ENCODE measurements at regions not wholly inside any gene's neighbourhood (a gene's known extent, or its start where the extent isn't known, plus 50 kb on each side); places are given as distances from the start of the nearest gene placed in this dataset.
"Not testable (repeated sequence)": the region's sequence is repeated elsewhere in the genome, so short reads cannot be mapped to it uniquely, and the experiment has no call there.

DNA sequence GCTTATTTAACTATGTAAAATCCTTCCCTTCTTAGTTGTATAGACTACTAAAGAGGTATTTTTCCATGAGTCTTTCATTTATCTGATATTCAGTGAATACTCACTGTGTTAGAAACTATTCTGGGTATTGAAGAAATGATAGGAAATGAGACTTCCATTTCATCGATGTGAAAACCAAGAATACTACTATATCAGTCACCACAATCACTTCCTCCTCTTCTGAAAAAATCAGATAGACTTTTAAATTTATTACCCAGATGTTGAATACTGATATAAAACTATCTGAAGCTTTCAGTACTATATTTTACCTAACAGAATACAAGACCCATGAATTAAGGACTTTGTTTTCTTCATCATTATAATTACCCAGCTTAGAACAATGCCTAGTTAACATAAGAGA lies 1801.1 kb upstream of the CELF4 start:
- DNase-seq: no peak

DNA sequence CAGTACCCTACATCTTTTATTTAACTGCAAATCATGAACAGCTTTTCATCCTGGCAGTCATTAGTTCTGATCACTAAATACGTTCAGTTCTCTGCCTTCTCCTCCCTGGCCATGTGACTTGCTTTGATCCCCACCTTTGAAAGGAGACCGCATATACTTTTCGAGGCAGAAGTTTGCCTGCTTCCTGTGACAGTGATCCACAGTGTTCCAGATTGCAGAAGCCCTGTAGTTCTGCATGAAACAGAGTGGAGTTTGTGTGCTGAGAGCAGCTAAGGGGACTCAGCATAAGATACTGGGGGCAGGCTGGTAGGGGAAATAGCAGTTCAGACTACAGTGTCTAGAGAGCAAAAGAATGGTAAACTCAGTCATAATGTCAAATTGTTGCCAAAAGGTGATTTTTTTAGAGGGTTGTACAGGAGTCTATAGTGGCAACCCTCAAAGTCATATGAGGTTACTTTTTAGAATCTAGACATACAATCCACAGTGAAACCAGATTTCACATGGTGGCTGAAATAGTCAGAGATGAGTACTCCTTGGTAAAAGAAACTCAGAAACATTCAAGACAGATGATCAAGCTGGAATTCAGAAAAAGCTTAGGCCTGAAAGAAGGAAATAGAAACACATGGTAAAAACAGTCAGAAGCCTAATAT lies 1800.4 kb upstream of the CELF4 start:
- DNase-seq: no peak

DNA sequence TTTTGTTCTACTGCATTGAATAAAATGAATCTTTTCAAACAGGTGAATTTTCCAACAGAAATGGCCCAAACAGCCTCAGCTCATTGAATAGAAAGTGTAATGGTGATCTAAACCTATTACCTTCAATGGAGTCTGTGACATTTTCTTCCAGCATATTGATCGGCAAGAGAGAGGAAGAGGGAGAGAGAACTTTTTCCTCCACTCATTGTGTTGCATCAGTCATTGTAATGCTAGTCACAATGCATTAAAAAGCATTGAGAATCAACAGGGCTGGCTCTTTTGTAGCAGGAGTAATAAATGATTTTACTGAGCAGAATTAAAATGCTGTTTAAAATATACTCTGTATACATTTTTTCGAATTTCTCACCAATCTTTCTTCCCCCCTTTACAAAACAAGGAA lies 1794.5 kb upstream of the CELF4 start:
- DNase-seq: no peak

DNA sequence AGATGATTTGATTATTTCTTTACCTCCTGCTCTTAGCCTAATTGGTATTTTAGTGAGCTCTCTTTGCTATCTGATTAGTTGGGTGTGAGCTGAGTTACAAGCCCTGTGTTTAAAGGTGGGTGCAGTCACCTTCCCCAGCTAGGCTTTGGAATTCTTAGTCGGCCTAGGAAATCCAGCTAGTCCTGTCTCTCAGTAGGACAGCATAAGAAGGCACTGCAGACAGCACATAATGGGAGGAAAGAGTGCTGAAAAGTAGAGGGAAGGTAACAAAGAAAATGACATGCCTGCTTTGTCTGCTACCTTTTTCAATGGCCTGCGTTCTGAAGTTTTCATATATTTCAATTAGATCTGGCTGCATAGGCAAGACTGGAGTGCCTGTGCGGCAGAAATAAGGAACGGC lies 1794.0 kb upstream of the CELF4 start:
- DNase-seq: no peak

DNA sequence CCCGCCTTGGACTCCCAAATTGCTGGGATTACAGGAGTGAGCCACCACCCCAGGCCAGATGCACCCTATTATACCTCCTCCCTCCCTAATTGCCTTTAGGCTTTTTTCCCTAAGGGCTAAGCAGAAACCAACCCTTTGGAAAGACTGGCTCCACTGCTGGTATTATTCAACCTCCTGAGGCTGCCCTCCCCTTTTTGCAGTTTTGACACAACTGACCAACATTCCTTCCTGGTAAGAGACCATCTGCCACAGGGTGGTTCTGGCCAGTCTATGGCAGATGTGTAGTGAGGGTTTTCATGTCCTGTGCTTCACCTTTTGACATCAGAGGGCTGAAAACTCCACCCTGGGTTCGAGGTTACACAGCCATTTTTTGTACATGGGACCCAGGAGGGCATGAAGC lies 1785.3 kb upstream of the CELF4 start:
- DNase-seq: no peak

DNA sequence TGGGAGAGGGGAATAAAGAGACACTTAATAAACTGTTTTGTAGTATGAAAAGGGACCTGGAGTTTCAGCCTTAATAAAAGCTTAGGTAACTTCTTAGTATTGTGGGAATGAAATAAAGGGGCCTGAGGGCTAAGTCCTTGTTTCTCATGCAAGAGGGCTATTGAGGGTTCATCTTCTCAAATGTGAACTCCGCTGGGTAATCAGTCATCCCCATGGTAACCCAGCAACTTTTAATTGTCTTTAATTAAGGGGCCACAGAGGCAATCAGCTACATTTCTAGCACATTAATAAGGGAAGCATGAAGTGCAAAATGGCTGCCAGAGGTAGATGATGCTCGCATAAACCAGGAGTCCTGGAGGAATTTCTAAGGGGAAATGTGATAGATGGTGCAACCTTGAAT lies 1784.2 kb upstream of the CELF4 start:
- no peak for DNase-seq

DNA sequence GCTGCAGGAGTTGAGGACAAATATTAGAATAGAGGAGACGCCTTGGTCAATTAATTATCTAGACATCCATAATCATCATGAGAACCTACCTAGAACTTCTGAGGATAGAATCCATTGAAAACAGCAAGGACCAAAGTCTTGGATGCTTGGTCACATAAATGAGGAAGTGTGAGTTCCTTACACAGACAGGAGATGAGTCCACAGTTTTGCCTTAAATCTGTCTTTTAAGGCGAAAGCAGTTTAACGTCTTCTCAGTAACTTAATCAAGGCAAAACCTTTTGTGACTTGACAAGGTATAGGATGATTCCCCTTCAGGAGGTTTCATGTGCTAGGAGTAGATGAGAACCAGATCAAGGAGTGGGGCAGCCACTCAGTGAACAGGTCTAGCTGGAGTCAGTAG lies 1783.2 kb upstream of the CELF4 start:
- peak; percentile 9 for DNase-seq

DNA sequence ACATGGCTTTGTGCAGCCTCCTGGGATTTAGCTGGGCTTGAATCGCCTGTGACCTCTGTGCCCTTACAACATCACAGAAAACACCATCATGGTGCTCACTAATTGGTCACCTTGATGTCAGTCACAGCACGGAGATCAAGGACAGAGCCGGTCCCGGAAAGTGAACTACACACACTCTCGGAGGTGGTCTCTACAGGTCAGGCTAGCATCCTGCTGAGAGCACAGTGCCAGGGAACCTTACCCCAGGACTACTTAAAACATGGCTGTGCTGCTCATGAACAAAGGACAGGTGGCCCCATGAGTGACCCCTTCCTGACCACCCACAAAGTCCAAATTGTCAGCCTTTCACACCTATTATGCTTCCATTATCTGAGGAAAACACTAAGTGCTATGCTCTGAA lies 1782.1 kb upstream of the CELF4 start:
- no peak for DNase-seq

DNA sequence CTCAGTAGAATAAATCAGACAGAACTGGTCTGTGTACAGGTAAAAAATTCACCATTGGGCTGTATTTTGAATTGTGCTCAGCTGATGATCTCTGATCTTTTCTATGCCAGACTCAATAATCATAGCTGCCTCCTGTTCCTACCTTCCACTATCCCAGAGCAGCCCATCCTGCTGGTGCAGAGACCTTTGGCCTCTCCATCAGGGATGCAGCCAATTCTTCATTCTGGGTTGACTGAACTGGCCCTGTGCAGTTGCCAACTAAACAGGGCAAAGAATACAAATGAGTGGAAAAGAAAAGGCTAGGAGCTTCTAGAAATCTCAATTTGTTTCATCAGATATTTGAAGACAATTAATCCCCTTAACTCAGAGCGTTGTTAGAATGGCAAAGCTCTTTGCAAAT lies 1781.3 kb upstream of the CELF4 start:
- no peak for DNase-seq

DNA sequence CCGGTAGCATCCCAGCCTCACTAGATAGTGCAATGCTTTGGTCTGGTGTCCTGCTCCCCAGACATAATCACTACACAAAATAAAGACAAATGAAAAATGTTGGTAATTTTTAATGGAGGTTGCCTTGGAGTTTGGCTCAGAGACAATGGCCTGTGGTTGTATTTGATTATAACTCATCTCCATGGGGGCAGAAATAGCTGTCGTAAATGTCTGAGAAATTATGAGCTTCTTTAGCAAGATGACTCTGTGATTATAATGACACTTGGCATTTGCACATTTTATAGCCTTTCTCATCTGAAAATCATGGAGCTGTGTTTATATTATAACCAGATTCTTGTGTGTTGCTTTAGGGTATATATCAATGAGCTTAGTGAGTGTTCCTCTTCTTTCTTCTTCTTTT lies 1779.7 kb upstream of the CELF4 start:
- DNase-seq: no peak

DNA sequence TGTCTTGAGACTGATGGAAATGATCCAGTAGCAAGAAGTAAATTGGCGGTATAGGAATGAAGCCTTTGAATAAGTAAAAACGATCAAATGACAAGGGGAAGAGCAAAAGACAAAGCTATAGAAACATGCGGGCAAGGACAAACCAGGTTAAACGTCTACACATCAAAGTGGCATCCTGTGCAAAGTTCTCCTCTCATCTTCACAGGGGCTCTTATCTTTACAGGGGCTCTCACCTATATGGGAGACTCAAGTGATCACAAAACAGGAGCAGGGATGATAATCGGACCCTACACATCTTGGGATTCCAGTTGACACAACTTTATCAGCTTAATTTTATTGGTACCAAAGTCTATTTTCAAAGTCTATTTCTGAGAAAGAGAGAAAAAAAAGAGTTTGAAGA lies 1778.9 kb upstream of the CELF4 start:
- no peak for DNase-seq

DNA sequence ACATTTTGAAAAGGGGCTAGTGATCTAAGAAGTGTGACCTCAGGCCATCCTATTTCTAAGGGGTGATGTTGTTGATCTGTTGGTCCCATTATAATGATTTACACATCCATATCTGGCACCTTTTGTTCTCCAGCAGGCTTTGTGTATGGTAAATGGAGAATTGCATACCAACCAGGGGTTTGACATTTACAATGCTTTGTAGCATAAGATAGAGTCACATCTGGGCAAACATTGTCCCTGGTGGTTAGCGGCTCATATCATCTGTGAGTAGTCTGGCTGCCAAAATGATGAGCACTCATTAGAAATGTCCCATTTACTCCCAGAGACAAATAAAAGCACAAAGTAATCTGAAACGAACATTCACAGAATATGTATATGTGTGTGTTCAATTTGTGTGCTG lies 1775.5 kb upstream of the CELF4 start:
- DNase-seq: no peak

DNA sequence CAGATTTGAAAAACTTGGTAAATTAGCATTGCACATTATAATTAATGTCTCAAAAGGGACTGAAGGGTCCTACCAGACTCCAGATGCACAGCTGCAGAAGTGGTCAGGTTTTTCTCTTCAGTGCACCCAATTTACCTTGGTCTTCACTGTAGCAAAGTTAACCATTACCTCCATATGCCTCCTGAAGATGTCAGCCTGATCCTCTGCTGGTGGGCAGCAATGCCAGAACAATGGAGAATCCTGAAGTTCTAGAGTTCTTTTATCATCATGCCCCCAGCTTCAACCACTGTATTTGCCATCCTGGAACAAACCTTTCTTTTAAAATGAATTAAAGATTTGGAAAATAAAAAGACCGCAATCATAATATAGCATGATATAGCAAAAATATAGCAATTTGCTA lies 1774.8 kb upstream of the CELF4 start:
- no peak for DNase-seq

DNA sequence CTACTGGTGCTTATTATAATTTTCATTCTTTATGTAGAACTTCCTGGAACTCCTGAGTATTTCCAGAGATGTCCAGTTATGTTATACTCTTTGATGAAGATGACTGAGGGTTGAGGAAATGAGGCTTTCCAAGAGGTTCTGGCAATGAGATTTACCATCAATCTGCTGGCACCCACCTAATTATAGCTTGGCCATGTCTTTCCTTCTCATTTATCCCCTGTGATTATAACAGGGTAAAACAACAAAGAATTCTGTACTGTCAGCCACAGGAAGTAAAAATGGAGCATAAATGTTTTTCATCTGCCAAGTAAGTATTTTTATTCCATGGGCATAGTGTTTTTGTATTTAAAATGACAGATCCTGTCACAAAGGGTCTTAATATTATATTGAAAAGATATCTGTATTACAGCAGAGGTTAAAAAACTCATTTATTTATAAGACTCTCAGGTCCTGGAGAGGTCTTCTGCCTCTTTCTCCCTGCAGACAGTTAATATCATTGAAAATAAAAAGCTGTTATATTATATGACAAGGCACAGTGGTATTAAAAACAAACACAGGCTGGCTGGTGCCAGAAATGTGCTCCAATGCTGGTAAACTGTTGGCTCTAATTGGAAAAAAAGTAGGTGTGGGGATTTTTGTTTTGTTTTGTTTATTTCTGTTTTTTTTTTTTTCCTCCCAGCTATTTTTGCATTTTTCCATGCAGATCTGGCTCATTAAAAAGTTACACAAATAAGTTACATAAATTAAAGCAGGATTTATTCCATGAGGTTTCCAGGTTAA lies 1764.1 kb upstream of the CELF4 start:
- DNase-seq: no peak

DNA sequence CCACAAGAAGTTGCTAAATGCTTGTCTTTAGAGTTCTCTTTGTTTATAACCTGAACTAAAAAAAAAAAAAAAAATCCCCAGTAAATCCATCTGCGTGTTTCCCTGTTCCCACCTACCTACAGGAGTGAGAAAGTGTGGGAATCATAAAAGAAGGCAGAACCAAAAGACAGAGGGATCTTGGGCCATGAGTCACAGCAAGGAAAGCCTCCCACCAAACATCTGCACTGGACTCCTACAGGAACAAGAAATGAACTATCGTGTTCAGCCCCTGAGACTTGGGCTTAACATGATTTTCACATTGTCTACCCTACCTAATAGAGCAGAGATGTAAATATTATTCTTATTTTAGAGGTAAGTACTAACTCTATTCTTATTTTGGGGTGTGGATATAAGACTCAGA lies 1761.2 kb upstream of the CELF4 start:
- no peak for DNase-seq

DNA sequence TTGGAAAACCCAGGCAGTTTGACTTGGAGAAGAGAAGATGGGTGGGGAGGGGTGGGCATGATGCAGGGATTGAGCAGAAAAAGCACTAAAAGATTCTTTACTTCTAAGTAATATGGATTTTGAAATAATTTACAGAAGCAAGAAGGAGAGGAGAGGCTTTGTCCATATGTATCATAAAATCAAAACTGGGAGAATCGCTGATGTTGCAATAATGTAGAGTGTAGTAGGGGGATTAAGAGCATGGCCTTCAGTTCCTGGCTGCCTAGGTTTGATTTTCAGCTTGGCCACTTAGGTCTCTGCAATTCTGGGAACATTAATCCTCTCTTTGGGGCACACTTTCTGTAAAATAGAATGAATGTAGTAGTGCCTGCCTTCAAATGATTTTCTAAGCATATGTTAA lies 1760.4 kb upstream of the CELF4 start:
- DNase-seq: no peak

DNA sequence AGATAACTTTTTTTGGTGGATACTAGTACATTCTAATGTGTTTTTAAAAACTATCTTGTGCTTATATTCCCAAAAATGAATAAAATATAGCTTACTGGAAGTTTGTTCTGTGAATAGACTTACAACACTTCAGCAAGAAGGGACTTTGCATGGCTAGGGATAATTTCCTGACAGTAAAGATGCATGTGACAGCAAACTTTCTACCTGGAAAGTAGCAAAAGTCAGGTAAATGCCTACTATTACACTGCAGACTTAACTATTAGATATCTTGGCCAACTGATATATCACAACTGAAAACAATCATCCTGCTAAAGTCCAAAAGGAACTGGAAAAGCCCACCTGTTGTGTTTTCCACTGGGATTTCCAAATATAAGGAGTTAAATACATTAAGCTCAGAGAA lies 1753.5 kb upstream of the CELF4 start:
- DNase-seq: no peak

DNA sequence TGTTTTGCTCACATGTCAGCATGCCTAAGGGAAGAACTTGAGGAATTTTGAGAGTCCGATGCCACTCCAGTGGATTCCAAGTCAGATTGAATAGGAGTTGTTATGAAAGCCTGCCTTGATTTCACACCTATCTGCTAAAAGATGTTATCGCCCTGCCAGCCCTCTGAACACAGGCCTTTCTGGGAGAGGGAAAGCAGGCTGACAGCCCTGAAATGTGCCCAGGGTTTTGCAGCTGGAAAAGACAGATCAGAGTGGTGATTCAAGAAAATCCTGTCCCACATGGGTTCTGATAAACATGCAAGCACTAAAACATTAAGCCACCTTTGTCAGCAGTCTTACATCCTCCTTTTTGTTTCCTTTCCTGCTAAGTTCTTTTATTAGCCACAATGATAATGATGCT lies 1752.9 kb upstream of the CELF4 start:
- peak; percentile 11 for DNase-seq

DNA sequence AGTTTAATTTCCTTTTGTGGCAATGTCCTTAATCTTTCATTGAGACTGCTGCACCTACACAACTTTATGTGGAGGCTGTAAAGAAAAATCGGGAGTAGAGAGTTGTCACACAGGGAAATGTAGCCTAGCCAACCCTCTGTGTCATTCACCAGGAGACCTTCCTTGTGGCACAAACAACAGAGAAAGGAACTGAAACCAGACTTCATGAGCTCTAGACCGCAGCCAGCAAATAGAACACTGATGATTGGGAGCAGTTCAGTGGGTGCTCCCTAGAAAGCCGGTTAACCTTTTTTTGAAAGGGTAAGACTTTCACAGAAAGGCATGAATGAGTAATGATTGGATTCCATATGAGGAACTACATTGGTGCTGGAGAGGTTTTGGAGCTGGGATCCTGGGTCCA lies 1752.4 kb upstream of the CELF4 start:
- DNase-seq: peak; percentile 65

DNA sequence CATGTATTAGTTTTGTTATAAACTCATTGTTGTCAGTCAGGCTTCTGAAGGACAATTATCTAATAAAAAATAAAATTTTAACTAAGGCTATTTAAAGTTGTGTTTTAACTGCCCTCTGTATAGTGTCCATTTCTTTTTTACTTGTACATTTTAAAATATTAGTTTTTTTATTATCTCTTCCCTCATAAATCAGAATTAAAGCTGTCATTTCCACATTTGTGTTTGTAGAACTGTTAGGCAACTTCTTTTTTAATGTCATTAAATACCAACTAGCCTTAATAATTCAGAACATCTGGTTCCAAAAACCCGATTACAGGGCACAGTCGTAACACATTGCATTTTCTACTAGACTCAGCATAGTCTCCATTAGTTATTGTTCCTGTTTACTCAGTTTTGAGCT lies 1749.0 kb upstream of the CELF4 start:
- no peak for DNase-seq

DNA sequence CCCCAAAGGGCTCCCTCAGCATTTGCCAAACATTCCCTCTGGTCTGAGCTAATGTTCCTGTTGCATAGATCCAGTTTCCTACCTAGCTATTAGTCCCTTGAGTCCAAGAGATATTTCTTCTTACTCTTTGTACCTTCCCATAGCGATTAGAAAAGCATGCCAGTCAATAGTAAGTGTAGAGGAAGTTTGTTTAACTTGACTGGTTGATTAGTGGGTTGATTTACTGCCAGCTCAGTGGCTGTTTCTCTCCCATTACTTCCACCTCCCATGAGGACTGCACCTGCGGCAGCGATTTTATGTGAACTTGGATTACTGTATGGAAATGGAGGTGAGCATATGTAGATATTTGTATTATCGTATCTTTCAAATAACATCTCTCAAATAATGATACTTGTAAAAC lies 1748.4 kb upstream of the CELF4 start:
- DNase-seq: no peak

DNA sequence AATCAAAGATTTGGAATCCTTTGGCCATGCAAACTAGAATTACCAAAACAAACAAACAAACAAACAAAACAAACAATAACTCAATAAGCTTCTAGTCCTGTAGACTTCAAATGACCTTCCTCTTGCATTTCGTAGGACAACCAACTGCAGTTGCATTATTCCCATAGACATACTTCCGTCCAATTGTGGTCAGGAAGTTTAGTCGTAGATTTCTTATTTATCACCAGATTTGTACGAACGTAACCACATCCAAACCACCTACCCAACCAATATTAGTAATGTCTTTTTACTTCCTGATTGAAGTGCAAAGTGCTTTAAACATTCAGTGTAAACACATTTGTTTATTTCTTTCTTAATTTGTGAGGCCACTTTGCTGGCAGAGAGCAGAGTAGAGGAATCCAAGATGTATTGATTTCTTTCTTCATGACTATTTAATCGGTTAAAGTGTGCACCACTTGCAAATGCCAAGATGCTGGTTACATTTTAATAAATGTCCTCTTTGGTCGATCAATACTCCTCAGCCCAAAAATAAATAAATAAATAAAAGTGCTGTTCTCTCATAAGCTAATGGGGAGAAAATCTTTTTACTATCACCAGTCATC lies 1745.6 kb upstream of the CELF4 start:
- DNase-seq: no peak

DNA sequence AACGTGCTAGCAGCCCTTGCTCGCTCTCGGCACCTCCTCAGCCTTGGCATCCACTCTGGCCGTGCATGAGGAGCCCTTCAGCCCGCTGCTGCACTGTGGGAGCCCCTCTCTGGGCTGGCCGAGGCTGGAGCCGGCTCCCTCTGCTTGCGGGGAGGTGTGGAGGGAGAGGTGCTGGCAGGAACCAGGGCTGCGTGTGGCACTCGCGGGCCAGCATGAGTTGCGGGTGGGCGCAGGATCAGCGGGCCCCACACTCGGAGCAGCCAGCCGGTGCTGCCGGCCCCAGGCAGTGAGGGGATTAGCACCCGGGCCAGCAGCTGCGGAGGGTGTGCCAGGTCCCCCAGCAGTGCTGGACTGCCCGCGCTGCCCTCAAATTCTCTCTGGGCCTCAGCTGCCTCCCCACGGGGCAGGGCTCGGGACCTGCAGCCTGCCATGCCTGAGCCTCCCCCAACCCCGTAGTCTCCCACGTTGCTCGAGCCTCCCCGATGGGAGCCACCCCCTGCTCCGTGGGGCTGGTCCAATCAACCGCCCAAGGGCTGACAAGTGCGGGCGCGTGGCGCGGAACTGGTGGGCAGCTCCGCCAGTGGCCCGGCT lies 1743.4 kb upstream of the CELF4 start:
- not testable (repeated sequence) for DNase-seq

DNA sequence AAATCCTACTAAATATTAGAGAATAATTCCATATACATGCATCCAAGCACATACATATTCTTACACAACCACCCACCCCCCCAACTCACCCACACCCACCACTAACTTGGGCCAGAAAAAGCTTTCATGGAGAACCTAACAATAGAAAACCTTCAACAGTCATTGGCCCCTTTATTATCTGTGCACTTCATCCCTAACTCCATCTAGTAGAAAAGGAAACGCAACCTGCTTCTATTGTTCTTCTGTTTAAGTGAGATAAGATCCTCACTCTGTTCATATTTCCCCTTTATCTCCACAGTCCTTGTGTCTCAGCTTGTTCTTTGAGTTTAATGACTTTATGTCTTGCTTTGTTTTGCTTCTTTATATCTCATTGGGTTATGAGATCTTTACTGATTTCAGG lies 1740.2 kb upstream of the CELF4 start:
- DNase-seq: no peak
